ENCODE measurements at regions not wholly inside any gene's neighbourhood (a gene's known extent, or its start where the extent isn't known, plus 50 kb on each side); places are given as distances from the start of the nearest gene placed in this dataset.

DNA sequence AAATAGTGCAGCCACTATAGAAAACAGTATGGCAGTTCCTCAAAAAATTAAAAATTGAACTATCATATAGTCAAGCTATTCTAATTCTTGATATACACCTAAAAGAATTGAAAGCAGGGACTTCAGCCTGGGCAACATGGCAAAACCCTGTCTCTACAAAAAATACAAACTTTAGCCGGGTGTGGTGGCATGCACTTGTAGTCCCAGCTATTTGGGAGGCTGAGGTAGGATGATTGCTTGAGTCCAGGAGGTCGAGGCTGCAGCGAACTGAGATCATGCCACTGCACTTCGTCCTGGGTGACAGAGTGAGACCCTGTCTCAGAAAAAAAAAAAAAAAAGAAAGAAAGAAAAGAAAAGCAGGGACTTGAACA lies 64.0 kb upstream of the FOXN2 start:
- no peak for TF ChIP-seq EZH2phosphoT487 (IDR thresholded peaks at IDR 0.05; ENCODE audit: insufficient read depth, low read depth)
- TF ChIP-seq EZH2 (IDR thresholded peaks at IDR 0.05; ENCODE audit: insufficient read depth, poor library complexity, severe bottlenecking) = no peak

Data from GM23248 (cell line).